Muscle of leg (tissue), 3 donors: ENCODE measurements at regions not wholly inside any gene's neighbourhood (a gene's known extent, or its start where the extent isn't known, plus 50 kb on each side); places are given as distances from the start of the nearest gene placed in this dataset.

Source experiments
- DNase-seq: peaks from one replicate; pipeline ENCODE4 v3.0.0; 2013
- H3K27ac ChIP-seq: one replicate; pipeline ENCODE4 v1.5.1; 2013; ENCODE audit warnings: mild to moderate bottlenecking, low read length, control low read depth
- H3K27me3 ChIP-seq: one replicate; pipeline ENCODE4 v1.6.1; 2013; ENCODE audit warnings: low read length; ENCODE audit not compliant: control insufficient read depth, insufficient read depth
- H3K36me3 ChIP-seq: one replicate; pipeline ENCODE4 v1.6.1; 2013; ENCODE audit warnings: low read length; ENCODE audit not compliant: control insufficient read depth, insufficient read depth
- H3K4me1 ChIP-seq: one replicate; pipeline ENCODE4 v1.6.1; 2013; ENCODE audit warnings: low read length; ENCODE audit not compliant: control insufficient read depth, insufficient read depth
- H3K4me3 ChIP-seq: one replicate; pipeline ENCODE4 v1.5.1; 2013; ENCODE audit warnings: low read length, control low read depth
- H3K9me3 ChIP-seq: replicated peaks from 2 replicates; pipeline ENCODE4 v1.6.1; 2013; ENCODE audit warnings: low read depth, low read length; ENCODE audit not compliant: control insufficient read depth
- WGBS: methylation state at CpG from one replicate; pipeline ENCODE4 v1.1.5; 2013; ENCODE audit warnings: missing lambda C conversion rate; ENCODE audit not compliant: insufficient coverage; 5-methylcytosine and 5-hydroxymethylcytosine counted together

DNA sequence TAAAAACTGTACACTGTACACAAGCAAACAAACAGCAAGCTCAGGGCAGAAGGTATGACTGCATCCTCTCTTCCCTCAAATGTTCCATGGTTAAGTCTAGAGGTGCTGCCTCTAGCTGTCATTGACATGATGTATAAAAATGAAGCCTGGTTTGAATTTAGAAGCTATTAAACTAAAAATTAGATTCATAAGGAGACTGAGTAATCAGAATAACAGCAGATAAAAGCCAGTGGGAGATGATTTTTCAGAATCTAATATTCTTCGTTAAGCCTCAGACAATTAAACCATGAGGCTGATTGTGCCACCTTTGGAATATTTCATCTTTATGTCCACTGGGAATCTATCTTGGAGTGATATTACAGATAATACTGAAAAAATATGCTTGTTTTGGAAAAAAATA lies 101.4 kb upstream of the ZC3H12C start:
- Histone ChIP-seq H3K9me3 (no peaks in the 10 kb centered on the region), H3K4me3 (no peak overlapping the region), H3K27me3 (no peaks in the 10 kb centered on the region), H3K27ac (no peak overlapping the region), H3K4me1 (no peaks in the 10 kb centered on the region), H3K36me3 (no peaks in the 10 kb centered on the region)
- no peak for DNase-seq
- no CpG with 5 or more reads among the region's 1 CpG for WGBS

- H3K27me3 ChIP-seq = no peaks in the 10 kb centered on the region
- DNase-seq = no peak
- H3K4me3 ChIP-seq = no peak overlapping the region
- no peak overlapping the region for H3K27ac ChIP-seq
- no peaks in the 10 kb centered on the region for H3K36me3 ChIP-seq
- no peaks in the 10 kb centered on the region for H3K4me1 ChIP-seq
- 100% methylated on average over 1 of the region's 1 CpG for WGBS
- no peaks in the 10 kb centered on the region for H3K9me3 ChIP-seq
These were observed 99.4 kb upstream of the ZC3H12C start for GRCh38 chr11:109993786-109994185.

GRCh38 chr11:109994907-109995306 lies 98.3 kb upstream of the ZC3H12C start:
- H3K36me3 ChIP-seq = no peaks in the 10 kb centered on the region
- no peaks in the 10 kb centered on the region for H3K4me1 ChIP-seq
- DNase-seq = no peak
- H3K9me3 ChIP-seq = no peaks in the 10 kb centered on the region
- WGBS = 90% methylated on average over 4 of the region's 6 CpGs
- H3K4me3 ChIP-seq = no peak overlapping the region
- H3K27me3 ChIP-seq = no peaks in the 10 kb centered on the region
- H3K27ac ChIP-seq = no peak overlapping the region

GRCh38 chr11:109996060-109996459 lies 97.1 kb upstream of the ZC3H12C start:
- H3K36me3 ChIP-seq = no peaks in the 10 kb centered on the region
- DNase-seq = no peak
- H3K27ac ChIP-seq = no peak overlapping the region
- H3K4me1 ChIP-seq = no peaks in the 10 kb centered on the region
- no peak overlapping the region for H3K4me3 ChIP-seq
- H3K9me3 ChIP-seq = no peaks in the 10 kb centered on the region
- no peaks in the 10 kb centered on the region for H3K27me3 ChIP-seq

- Histone ChIP-seq H3K36me3 (no peaks in the 10 kb centered on the region), H3K9me3 (no peaks in the 10 kb centered on the region), H3K4me3 (no peak overlapping the region), H3K27ac (no peak overlapping the region), H3K4me1 (no peaks in the 10 kb centered on the region), H3K27me3 (no peaks in the 10 kb centered on the region)
- DNase-seq = no peak
- WGBS = 35% methylated on average over 3 of the region's 3 CpGs
These were observed 94.3 kb upstream of the ZC3H12C start for GRCh38 chr11:109998921-109999320.

DNA sequence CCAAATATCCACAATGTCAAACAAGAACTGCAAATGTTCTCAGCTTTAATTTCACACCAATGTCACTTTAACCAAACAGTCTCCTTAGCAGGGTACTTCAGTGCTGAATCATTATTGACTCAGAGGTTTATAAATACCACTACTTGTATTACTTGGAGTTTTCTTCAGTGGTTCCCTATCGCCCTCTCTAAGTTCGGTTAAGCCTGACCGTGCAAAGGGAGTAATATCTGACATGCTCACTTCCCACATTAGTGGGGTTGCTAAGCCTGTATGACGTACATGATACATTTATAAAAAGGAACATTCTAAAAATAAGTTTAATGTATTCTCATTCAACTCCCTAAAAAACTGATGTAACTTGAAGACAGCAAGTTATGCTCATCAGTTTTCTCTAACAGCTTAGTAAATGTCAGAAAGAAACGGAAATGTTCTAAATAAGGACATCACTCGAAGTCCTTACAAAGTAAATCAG lies 93.1 kb upstream of the ZC3H12C start:
- H3K27ac ChIP-seq = no peak overlapping the region
- no CpG with 5 or more reads among the region's 6 CpGs for WGBS
- DNase-seq = peak; percentile 76

GRCh38 chr11:110000850-110001249 lies 92.3 kb upstream of the ZC3H12C start:
- no peak for DNase-seq
- H3K27ac ChIP-seq = no peak overlapping the region
- H3K27me3 ChIP-seq = no peaks in the 10 kb centered on the region
- no peak overlapping the region for H3K4me3 ChIP-seq
- no peaks in the 10 kb centered on the region for H3K36me3 ChIP-seq
- no peaks in the 10 kb centered on the region for H3K4me1 ChIP-seq
- no peaks in the 10 kb centered on the region for H3K9me3 ChIP-seq
- WGBS = 55% methylated on average over 2 of the region's 3 CpGs

More for the DNA sequence above, 93.1 kb upstream of the ZC3H12C start:
- Histone ChIP-seq H3K4me3 (no peak overlapping the region), H3K36me3 (no peaks in the 10 kb centered on the region), H3K9me3 (no peaks in the 10 kb centered on the region), H3K27me3 (no peaks in the 10 kb centered on the region), H3K4me1 (no peaks in the 10 kb centered on the region)

DNA sequence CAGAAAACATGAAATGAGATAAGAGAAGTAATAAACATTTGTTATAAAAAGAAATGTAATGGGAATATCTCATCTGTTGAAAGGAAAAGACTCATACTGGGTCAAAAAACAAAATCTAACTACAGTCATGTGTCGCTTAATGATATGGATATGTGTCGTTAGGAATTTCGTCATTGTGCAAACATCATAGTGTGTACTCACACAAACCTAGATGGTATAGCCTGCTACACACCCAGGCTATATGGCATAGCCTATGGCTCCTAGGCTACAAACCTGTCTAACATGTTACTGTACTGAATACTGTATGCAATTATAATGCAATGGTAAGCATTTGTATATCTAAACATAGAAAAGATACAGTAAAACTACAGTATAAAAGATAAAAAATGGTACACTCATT lies 89.8 kb upstream of the ZC3H12C start:
- H3K4me3 ChIP-seq = no peak overlapping the region
- H3K27ac ChIP-seq = no peak overlapping the region
- no peaks in the 10 kb centered on the region for H3K4me1 ChIP-seq
- no peaks in the 10 kb centered on the region for H3K36me3 ChIP-seq
- H3K27me3 ChIP-seq = no peaks in the 10 kb centered on the region
- H3K9me3 ChIP-seq = no peaks in the 10 kb centered on the region
- WGBS = no CpG with 5 or more reads among the region's 3 CpGs
- no peak for DNase-seq

- no peak overlapping the region for H3K4me3 ChIP-seq
- peaks cover 11% of the 10 kb centered on the region for H3K9me3 ChIP-seq
- WGBS = no CpG with 5 or more reads among the region's 1 CpG
- H3K36me3 ChIP-seq = no peaks in the 10 kb centered on the region
- H3K4me1 ChIP-seq = no peaks in the 10 kb centered on the region
- DNase-seq = no peak
- no peak overlapping the region for H3K27ac ChIP-seq
- no peaks in the 10 kb centered on the region for H3K27me3 ChIP-seq
These were observed 81.6 kb upstream of the ZC3H12C start for GRCh38 chr11:110011595-110011994.

DNA sequence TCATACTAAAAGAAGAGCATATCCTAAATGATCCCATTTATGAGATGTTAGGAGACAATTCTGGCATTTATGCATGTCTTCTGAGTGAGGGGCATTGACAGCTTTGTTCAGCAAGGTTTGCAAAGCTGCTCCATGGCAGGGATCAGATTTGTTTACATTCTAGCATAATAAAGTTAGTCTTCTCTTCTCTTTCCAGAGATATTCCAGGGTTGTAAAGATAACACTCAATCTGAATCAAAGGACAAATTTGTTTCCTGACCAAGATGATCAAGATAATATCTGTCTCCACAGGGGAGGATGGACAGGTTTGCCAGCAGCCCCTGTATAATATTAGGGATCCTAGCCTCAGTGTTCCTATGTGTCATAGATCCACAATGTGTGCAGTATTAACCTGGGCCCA lies 77.5 kb upstream of the ZC3H12C start:
- no peak for DNase-seq
- no peak overlapping the region for H3K27ac ChIP-seq
- no peaks in the 10 kb centered on the region for H3K36me3 ChIP-seq
- H3K4me1 ChIP-seq = no peaks in the 10 kb centered on the region
- peaks cover 7% of the 10 kb centered on the region for H3K9me3 ChIP-seq
- H3K4me3 ChIP-seq = no peak overlapping the region
- no peaks in the 10 kb centered on the region for H3K27me3 ChIP-seq

- no peak overlapping the region for H3K4me3 ChIP-seq
- no peaks in the 10 kb centered on the region for H3K27me3 ChIP-seq
- H3K9me3 ChIP-seq = no peaks in the 10 kb centered on the region
- no peak for DNase-seq
- no CpG with 5 or more reads among the region's 3 CpGs for WGBS
- H3K27ac ChIP-seq = no peak overlapping the region
- no peaks in the 10 kb centered on the region for H3K36me3 ChIP-seq
- H3K4me1 ChIP-seq = no peaks in the 10 kb centered on the region
These were observed 73.5 kb upstream of the ZC3H12C start for GRCh38 chr11:110019675-110020074.
